G401 (cell line): ENCODE measurements at regions not wholly inside any gene's neighbourhood (a gene's known extent, or its start where the extent isn't known, plus 50 kb on each side); places are given as distances from the start of the nearest gene placed in this dataset.

Source experiments
- DNase-seq: peaks from one replicate; pipeline ENCODE4 v3.0.0-alpha.2; 2015; ENCODE audit warnings: low spot score
- in situ Hi-C: cut with HindIII; loops from 2 replicates; pipeline ENCODE4 v1.10.0; 2016; ENCODE audit warnings: low sequenced_read_pairs, mixed read lengths

GRCh38 chr9:134555094-134555650 lies 86.4 kb upstream of the COL5A1 start:
- DNase-seq, result no peak

GRCh38 chr9:134556531-134557068 lies 85.0 kb upstream of the COL5A1 start:
- DNase-seq, result no peak
- in situ Hi-C loops, result no loop called here

More at GRCh38 chr9:134555094-134555650, 86.4 kb upstream of the COL5A1 start:
- in situ Hi-C loops, result no loop called here

- DNase-seq, result no peak
- in situ Hi-C loops, result no loop called here
Measured at GRCh38 chr9:134557331-134557730, 84.3 kb upstream of the COL5A1 start.

GRCh38 chr9:134558124-134558905 lies 83.3 kb upstream of the COL5A1 start:
- no peak for DNase-seq
- in situ Hi-C loops, result no loop called here

GRCh38 chr9:134559013-134559412 lies 82.6 kb upstream of the COL5A1 start:
- no peak for DNase-seq
- in situ Hi-C loops, result no loop called here

GRCh38 chr9:134560206-134560605 lies 81.4 kb upstream of the COL5A1 start:
- no peak for DNase-seq
- in situ Hi-C loops, result no loop called here

- in situ Hi-C loops, result no loop called here
- no peak for DNase-seq
Measured at GRCh38 chr9:134560654-134561053, 80.9 kb upstream of the COL5A1 start.

GRCh38 chr9:134561427-134562145 lies 80.0 kb upstream of the COL5A1 start:
- in situ Hi-C loops, result no loop called here
- no peak for DNase-seq

GRCh38 chr9:134562146-134562849 lies 79.3 kb upstream of the COL5A1 start:
- DNase-seq, result no peak
- in situ Hi-C loops, result no loop called here

- in situ Hi-C loops, result no loop called here
- DNase-seq, result no peak
Measured at GRCh38 chr9:134563397-134563796, 78.2 kb upstream of the COL5A1 start.

GRCh38 chr9:134564431-134565170 lies 77.0 kb upstream of the COL5A1 start:
- in situ Hi-C loops, result no loop called here
- DNase-seq, result no peak

- no peak for DNase-seq
- in situ Hi-C loops, result no loop called here
Measured at GRCh38 chr9:134565316-134565915, 76.2 kb upstream of the COL5A1 start.

- in situ Hi-C loops, result no loop called here
- no peak for DNase-seq
Measured at GRCh38 chr9:134566196-134566847, 75.3 kb upstream of the COL5A1 start.

- no peak for DNase-seq
- in situ Hi-C loops, result no loop called here
Measured at GRCh38 chr9:134566936-134567335, 74.7 kb upstream of the COL5A1 start.

- in situ Hi-C loops, result no loop called here
- no peak for DNase-seq
Measured at GRCh38 chr9:134568116-134568515, 73.5 kb upstream of the COL5A1 start.

GRCh38 chr9:134568811-134569210 lies 72.8 kb upstream of the COL5A1 start:
- no peak for DNase-seq
- in situ Hi-C loops, result no loop called here

GRCh38 chr9:134569626-134570025 lies 72.0 kb upstream of the COL5A1 start:
- DNase-seq, result no peak
- in situ Hi-C loops, result no loop called here

- DNase-seq, result no peak
- in situ Hi-C loops, result no loop called here
Measured at GRCh38 chr9:134570151-134570621, 71.4 kb upstream of the COL5A1 start.
